Activated CD8-positive, alpha-beta T cell treated with anti-CD3 and anti-CD28 coated beads for 36 hours (primary cell): ENCODE measurements at regions not wholly inside any gene's neighbourhood (a gene's known extent, or its start where the extent isn't known, plus 50 kb on each side); places are given as distances from the start of the nearest gene placed in this dataset.

ENCODE experiments used
- ATAC-seq: fragments of 200-7000 bp; cut with Tn5 transposase; one replicate; pipeline ENCODE4 v1.10.0; 2021; ENCODE audit warnings: mild to moderate bottlenecking, moderate library complexity
- CTCF ChIA-PET: fragments of 350-600 bp; sonication (Branson Sonifier 250); formaldehyde crosslinking; loops from one replicate; lab custom pipeline; 2021; ENCODE audit warnings: antibody characterized with exemption; lab: Charles Lee
- POLR2A ChIA-PET: fragments of 350-600 bp; sonication (Branson Sonifier 250); formaldehyde crosslinking; loops from one replicate; lab custom pipeline; 2021; ENCODE audit warnings: antibody characterized with exemption; lab: Charles Lee
- DNase-seq: peaks from one replicate; pipeline ENCODE4 v3.0.0-alpha.2; 2020
- H3K27ac Mint-ChIP-seq: one replicate; pipeline ENCODE4 v1.8.0; 2021; ENCODE audit warnings: mild to moderate bottlenecking, mixed read lengths
- H3K27me3 Mint-ChIP-seq: one replicate; pipeline ENCODE4 v1.8.0; 2021; ENCODE audit warnings: mixed read lengths
- H3K36me3 Mint-ChIP-seq: one replicate; pipeline ENCODE4 v1.8.0; 2021; ENCODE audit warnings: low read depth, mixed read lengths
- H3K4me1 Mint-ChIP-seq: one replicate; pipeline ENCODE4 v1.8.0; 2021; ENCODE audit warnings: low read depth, mixed read lengths
- H3K4me3 Mint-ChIP-seq: one replicate; pipeline ENCODE4 v1.8.0; 2021; ENCODE audit warnings: mild to moderate bottlenecking, moderate library complexity, mixed read lengths
- H3K9me3 Mint-ChIP-seq: one replicate; pipeline ENCODE4 v1.8.0; 2021; ENCODE audit warnings: mixed read lengths
- intact Hi-C: fragments of 100-400 bp; cut with micrococcal nuclease; formaldehyde crosslinking; loops from one replicate; pipeline ENCODE4 v1.10.0; 2022
- TF ChIP-seq, protein P1 (sequence below): fragments of 200-600 bp; IDR thresholded peaks from one replicate; pipeline ENCODE4 v1.8.0; 2022; ENCODE audit warnings: antibody characterized with exemption, mild to moderate bottlenecking

DNA sequence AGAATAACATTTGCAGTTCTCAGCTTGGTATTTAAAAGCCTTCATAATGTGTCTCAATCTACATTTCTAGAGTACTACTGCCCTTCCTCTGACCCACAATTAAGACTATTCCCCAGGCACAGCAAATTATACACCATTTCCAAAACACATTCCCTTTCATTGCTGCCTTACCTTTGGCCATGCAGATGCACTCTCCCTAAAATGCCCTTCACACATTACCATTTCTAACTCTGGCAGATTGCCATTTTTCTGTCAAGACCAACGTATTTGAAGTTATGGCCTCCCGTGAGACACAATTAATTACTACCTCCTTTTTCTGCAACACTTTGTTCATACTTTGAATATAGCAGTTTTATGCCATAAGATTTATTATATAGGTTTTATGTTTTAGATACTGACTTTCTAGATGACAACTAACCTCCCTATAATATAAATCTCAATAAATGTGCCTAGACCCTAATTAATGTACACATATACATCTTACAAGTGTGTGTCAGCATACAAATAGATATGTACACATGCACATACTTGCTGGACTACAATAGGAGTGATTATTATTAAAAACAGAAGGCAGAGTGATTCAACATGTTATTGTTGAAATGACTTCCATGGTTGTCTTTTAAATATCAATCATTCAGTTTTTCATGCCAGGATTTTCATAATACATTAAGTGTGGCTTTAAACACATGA, 2902.5 kb downstream of the PCDH9 start:
- no peak overlapping the region for H3K27ac Mint-ChIP-seq
- peaks cover 8% of the 10 kb centered on the region for H3K9me3 Mint-ChIP-seq
- TF ChIP-seq, protein P1, sequence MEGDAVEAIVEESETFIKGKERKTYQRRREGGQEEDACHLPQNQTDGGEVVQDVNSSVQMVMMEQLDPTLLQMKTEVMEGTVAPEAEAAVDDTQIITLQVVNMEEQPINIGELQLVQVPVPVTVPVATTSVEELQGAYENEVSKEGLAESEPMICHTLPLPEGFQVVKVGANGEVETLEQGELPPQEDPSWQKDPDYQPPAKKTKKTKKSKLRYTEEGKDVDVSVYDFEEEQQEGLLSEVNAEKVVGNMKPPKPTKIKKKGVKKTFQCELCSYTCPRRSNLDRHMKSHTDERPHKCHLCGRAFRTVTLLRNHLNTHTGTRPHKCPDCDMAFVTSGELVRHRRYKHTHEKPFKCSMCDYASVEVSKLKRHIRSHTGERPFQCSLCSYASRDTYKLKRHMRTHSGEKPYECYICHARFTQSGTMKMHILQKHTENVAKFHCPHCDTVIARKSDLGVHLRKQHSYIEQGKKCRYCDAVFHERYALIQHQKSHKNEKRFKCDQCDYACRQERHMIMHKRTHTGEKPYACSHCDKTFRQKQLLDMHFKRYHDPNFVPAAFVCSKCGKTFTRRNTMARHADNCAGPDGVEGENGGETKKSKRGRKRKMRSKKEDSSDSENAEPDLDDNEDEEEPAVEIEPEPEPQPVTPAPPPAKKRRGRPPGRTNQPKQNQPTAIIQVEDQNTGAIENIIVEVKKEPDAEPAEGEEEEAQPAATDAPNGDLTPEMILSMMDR = no peak
- DNase-seq (no peak), ATAC-seq (no peak)
- POLR2A ChIA-PET = no interaction called here
- CTCF ChIA-PET = no interaction called here
- no peak overlapping the region for H3K4me3 Mint-ChIP-seq
- no peaks in the 10 kb centered on the region for H3K36me3 Mint-ChIP-seq
- H3K27me3 Mint-ChIP-seq = no peaks in the 10 kb centered on the region
- H3K4me1 Mint-ChIP-seq = no peaks in the 10 kb centered on the region
- intact Hi-C loops = no loop called here

DNA sequence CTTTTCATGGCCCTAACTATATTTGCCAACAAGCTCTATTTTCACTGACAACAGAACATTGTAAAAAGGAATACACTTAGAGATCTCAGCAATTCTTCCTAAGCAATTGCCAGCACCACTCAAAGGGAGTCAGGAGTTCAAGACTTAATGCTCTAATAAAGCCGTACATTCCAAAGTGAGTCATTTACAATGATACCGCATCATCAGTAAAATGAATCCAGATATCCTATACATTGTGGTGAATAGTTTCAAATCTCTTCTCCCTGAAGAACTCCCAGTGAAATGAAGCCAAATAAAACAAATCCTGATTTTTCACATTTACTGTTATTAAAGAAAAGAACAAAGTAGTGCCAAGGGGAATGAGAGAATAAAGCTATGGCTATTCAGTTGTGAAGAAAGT, 2898.7 kb upstream of the PCDH20 start:
- Mint-ChIP-seq H3K27me3 (no peaks in the 10 kb centered on the region), H3K4me3 (no peak overlapping the region), H3K9me3 (peaks cover 13% of the 10 kb centered on the region)

DNA sequence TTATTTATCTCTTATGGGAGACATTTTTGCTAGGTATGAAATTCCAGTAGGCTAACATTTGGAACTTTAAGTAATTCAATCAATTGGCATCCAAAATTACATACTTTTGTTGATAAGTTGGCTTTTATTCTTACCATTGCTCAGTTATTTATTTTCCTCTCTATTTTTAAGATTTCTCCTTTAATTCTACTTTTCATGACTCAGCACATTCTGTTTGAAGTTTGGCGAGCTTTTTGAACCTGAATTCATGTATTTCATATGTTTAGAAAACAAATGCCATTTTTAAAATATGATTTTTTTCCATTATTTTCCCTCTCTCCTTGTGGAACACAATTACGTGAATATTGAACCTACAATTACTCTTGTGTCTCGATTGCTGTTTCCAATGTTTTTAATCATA, 2896.3 kb upstream of the PCDH20 start:
- no peak for ATAC-seq
- Mint-ChIP-seq H3K9me3 (peaks cover 15% of the 10 kb centered on the region), H3K4me3 (no peak overlapping the region), H3K36me3 (no peaks in the 10 kb centered on the region), H3K27ac (no peak overlapping the region), H3K4me1 (no peaks in the 10 kb centered on the region), H3K27me3 (no peaks in the 10 kb centered on the region)
- intact Hi-C loops = no loop called here
- no peak for DNase-seq
- CTCF ChIA-PET = no interaction called here
- POLR2A ChIA-PET = no interaction called here
- TF ChIP-seq, protein P1 = no peak

More for the DNA sequence above, 2898.7 kb upstream of the PCDH20 start:
- H3K36me3 Mint-ChIP-seq = no peaks in the 10 kb centered on the region
- no peak overlapping the region for H3K27ac Mint-ChIP-seq
- DNase-seq (no peak), ATAC-seq (no peak)
- CTCF ChIA-PET = no interaction called here
- TF ChIP-seq, protein P1 = no peak
- intact Hi-C loops = no loop called here
- POLR2A ChIA-PET = no interaction called here
- no peaks in the 10 kb centered on the region for H3K4me1 Mint-ChIP-seq

DNA sequence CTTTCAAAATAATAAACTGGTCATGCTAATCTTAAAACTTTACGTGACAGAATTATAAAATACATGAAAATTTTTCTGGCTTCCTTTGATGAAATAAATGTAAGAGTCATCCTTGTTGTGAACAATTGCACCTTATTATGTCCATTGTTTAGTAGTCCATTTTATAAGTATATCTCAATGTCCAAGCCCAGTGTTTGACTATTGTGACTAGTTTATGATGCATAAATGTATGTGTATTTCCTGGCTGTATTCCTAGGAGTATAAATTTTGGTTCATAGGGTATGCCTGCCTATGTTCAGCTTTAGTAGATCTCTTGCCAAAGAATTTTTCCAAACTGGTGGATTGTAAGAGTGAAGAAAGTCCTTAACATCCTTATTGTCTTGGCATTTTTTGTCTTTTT, 2895.5 kb upstream of the PCDH20 start:
- no peak for DNase-seq
- Mint-ChIP-seq H3K4me1 (no peaks in the 10 kb centered on the region), H3K9me3 (peaks cover 9% of the 10 kb centered on the region), H3K27ac (no peak overlapping the region), H3K27me3 (no peaks in the 10 kb centered on the region), H3K36me3 (no peaks in the 10 kb centered on the region), H3K4me3 (no peak overlapping the region)
- CTCF ChIA-PET = no interaction called here
- ATAC-seq = no peak
- POLR2A ChIA-PET = no interaction called here
- intact Hi-C loops = no loop called here
- TF ChIP-seq, protein P1 = no peak

DNA sequence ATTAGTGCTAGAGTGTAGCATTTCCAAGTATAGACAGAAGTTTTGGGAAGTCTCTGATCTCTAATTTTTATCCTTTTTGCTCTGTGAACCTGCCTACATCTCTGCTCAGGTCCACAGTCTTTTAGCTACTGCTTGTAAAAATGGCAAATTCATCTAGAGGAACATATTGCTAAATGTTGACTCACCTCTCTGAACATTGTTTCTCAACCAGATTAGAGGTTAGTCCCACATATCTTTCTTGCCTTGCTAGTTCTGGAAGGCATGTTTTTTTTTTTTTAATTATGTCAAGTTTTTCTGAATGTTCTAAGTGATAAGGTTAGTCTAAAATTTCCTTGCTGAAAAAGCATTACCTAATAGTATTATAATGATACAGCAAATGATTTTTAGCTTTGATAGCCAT, 2889.6 kb upstream of the PCDH20 start:
- Mint-ChIP-seq H3K27ac (no peak overlapping the region), H3K27me3 (no peaks in the 10 kb centered on the region), H3K36me3 (no peaks in the 10 kb centered on the region), H3K9me3 (peaks cover 7% of the 10 kb centered on the region), H3K4me3 (no peak overlapping the region), H3K4me1 (no peaks in the 10 kb centered on the region)
- intact Hi-C loops = no loop called here
- TF ChIP-seq, protein P1 = no peak
- no peak for DNase-seq
- POLR2A ChIA-PET = no interaction called here
- no peak for ATAC-seq
- CTCF ChIA-PET = no interaction called here
